HL-60/S4 treated with retinoic acid at 250 ng/mL for 4 days and 3 days (cell line): ENCODE measurements at regions not wholly inside any gene's neighbourhood (a gene's known extent, or its start where the extent isn't known, plus 50 kb on each side); places are given as distances from the start of the nearest gene placed in this dataset.

Experiments
- in situ Hi-C: fragments of 300-500 bp; cut with MboI; formaldehyde crosslinking; loops from 2 replicates; pipeline ENCODE4 v1.7.0; 2022; ENCODE audit warnings: low sequenced_read_pairs

DNA sequence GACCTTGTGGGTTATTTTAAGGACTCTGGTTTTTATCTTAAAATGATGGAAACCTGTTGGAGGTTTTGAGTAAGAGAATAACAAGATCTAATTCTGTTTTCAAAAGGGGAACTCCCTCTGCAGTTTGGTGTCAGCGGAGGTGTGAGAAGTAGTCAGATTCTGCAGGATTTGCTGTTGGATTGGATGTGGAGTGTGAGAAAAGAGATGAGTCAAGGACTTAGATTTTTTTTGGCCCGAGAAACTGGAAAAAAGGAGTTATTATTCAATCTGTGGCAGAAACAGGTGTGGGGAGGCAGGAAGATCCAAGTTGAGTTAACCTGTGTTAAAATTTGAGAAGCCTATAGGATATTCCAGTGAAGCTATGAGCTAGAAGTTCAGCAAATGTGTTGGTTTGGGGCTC is 337.2 kb upstream of the FANCL start:
- in situ Hi-C loops, result no loop called here

GRCh38 chr2:58574873-58575272 is 333.7 kb upstream of the FANCL start:
- in situ Hi-C loops, result no loop called here

DNA sequence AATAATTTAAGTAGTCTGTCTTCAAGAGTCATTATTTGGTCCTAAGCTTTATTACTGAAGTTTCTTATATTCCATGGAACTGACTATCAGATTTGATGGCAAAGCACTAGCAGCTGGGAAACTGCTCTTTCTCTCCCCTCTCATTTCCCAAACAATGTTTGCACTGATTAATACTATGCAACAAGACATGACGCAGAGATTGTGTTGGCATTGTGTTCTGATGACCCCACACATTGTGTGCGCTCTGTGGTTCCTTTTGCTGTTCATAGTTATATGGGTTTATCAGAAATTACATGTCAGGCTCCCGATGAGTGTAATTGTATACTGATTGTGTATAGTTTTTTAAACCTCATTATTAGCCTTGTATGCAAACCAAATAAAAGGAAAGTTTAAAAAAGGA is 331.6 kb upstream of the FANCL start:
- in situ Hi-C loops, result no loop called here

DNA sequence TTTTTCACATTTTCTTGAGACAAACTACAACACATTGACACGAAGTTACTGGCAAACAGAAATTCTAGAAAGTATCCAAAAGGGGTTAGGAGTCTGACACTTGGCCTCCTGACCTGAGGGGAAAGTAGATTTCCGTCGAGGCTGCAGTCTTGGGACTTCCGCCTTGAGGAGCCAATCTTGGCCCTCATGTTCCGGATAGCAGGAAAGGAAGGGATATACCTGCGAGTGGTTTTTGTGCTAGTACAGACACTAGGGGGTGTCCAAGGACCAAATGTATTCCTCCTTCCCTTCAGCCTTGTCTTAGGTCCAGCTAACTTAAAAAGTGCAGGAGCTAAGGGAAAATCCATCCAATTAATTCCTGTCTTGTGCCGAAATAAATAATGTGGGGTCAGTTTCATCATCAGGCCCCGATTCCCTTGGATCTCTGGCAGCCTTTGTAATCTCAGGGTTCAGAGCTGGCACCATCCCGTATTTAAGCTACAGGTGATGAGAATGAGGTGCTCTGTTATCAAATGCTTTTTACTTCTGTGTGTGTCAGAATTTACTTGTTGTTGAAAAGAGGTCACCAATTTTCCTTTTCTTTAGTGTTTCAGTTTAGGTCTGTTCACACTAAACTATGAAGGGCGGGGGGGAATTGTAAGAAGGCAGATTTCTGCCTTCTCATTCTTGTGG is 330.2 kb upstream of the FANCL start:
- in situ Hi-C loops, result no loop called here

DNA sequence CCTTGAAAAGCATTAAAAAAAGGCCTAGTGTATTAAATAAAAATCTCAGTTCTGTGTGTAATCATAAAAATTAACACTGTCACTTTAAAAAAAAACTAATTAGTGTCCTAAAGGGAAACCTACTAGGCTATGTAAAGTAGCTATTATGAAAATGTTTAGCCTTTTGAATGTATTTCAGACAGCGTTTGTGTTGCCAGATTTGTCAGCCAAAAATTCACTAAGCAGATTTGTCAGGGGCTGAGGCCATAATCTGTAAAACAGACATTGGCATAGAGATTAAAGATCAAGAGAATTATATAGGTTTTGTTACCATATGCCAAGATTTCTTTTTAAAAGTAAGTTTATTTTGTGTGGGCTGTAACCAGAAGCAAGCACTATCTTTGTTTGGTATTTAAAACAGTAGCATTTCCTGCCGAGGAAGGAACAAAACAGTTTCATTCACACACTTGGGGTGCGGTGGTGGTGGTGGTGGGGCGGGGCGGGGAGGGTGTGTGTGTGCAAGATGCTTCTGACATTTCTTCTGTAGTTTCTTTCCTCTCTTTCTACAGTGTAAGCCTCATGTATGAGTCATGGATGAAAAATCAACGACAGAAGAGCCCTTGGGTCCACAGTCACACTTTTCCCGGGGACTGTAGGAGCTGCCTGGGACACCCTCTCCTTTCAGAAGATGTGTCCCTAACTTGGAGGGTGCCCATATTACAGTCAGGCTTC is 328.5 kb upstream of the FANCL start:
- in situ Hi-C loops, result no loop called here

DNA sequence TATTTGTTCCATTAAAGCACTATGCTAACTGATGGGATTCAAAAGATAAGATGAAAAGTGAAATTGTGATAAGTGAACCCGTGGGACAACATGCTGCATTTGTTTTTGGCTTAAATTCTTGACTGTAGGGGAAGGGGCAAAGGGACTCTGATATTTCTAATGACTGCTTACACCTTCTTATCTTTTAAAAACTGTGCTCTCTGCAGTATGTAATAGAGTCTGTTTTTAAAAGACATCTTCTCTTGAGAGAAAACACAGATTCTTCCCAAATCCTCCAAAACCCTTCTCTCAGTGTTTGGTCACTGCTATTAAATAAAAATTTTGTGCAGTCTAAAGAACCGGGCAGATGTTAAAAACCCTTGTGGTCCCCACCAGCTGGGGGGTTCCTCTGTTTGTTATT is 327.8 kb upstream of the FANCL start:
- in situ Hi-C loops, result no loop called here

- in situ Hi-C loops, result no loop called here
Measured at GRCh38 chr2:58562276-58562675, 321.2 kb upstream of the FANCL start.

- in situ Hi-C loops, result no loop called here
Measured at GRCh38 chr2:58560531-58560930, 319.4 kb upstream of the FANCL start.

GRCh38 chr2:58558881-58559280 is 317.8 kb upstream of the FANCL start:
- in situ Hi-C loops, result no loop called here

DNA sequence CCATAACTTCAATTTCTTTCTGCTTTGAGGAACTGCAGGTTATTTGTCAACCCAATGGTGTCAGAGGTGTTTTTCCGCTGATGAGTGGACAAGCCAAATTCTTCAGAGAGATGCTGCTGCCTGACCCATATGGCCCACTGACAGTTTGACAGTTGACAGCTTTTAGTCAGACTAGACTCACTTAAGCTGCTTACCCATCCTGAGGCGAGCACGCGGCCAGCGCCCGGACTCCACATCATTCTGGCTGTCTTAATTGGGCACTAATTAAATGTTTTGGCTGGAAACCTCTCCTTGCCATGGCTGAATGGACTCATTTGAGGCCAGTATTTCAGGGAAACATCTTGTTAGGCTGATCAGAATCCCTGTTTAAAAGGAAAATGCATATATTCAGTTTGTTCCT is 316.1 kb upstream of the FANCL start:
- in situ Hi-C loops, result no loop called here

- in situ Hi-C loops, result no loop called here
Measured at GRCh38 chr2:58553937-58554336, 312.8 kb upstream of the FANCL start.

- in situ Hi-C loops, result no loop called here
Measured at GRCh38 chr2:58553522-58553921, 312.4 kb upstream of the FANCL start.

DNA sequence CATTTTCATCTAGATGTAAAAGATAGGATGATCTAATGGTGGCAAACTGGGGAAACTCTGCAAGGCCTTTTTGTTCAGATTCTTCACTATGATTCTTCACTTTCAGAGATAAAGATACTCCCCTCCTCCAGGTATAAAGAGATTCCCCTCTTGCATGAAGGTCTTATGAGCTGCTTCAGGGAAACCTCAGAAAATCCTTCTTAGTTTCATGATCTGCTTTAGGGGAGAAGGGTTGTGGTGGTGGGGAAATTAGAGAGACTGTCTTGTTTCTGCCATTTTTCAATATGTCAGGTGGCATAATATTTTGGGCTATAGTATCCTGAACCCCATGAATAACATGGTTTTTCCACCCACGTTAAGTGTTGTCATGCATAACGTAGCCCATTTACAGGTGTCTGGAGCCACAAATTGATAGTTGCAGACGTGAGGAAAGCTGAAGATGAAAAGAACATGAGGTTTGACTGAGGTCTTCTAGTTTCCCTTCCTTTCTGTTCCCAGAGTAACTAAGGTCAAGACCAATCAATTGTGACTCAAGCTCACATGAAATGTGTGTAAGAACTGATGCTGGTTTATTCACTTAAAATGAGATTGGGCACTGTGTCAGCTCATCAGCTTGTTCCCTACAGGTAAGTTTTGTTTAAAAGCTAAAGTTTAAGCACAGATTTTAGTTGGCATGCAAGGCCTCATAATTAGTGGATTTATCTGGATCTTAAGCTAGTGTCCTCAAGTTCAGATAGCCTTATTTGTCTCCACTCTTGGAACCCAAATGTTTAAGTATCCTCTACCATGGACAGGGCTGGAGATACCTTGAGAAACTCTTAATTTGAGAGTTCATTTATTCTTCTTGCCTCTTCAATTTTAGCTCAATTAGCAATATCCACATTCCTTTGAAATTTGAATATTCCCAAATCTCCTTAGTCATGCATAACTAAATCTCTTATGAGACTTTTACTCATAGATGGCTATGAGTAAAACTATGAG is 304.5 kb upstream of the FANCL start:
- in situ Hi-C loops, result no loop called here

DNA sequence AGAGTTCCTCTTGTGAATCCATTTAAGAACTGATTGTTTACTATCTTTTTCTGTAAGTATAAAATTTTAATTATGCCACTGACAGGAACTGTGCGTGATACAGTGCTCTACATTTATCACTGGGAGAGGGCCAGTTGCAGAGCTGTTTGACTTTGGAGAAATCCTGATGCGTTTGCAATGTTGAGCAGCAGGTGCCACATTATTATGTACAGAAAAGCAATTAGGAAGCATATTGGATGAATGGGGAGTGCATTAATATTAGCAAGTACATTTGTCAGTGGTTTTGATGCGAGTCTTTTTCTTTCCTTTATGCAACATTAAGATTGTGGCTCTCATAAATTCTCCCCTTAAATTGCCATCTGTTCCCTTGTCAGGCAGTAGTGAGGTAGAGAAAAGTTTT is 302.3 kb upstream of the FANCL start:
- in situ Hi-C loops, result no loop called here

- in situ Hi-C loops, result no loop called here
Measured at GRCh38 chr2:58541511-58541910, 300.4 kb upstream of the FANCL start.

DNA sequence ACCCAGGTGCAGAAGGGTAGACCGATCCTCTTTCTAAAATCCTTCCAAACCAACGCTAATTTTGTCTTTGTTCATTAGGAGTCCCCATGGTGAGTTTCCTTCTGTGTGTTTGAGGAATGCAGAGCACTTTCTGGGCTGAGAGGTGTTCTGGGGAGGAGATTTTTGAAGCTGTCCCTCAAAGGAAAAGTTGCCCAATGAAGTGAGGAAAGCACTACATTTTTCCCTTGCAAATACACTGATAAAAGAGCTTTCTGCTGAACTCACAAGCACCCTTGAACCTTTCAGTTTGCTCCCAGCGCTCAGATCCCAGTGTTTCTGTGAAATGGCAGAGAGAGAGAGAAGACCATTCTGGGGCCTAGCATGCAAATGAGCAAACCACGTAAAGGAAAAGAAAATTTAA is 299.6 kb upstream of the FANCL start:
- in situ Hi-C loops, result no loop called here

DNA sequence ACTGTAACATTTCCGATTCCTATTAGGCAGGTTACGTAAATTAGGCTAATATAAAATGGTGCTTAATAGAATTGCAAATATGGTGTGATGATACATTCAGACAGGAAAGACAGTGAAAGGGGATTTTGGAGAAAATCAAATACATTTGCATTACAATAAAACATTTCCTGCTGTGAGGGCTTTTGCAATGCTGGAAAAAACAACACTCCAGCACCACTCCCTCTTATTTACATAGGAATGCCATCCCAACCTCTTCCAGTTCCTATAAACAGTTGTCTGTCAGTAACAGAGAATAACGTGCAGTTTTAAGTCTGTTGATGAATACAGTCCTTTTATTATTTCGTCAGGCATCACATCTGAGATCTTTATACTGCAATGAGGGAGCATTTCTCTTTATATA is 298.8 kb upstream of the FANCL start:
- in situ Hi-C loops, result no loop called here

GRCh38 chr2:58535990-58536389 is 294.9 kb upstream of the FANCL start:
- in situ Hi-C loops, result no loop called here

- in situ Hi-C loops, result no loop called here
Measured at GRCh38 chr2:58535182-58535581, 294.1 kb upstream of the FANCL start.

GRCh38 chr2:58533376-58533775 is 292.3 kb upstream of the FANCL start:
- in situ Hi-C loops, result no loop called here

- in situ Hi-C loops, result no loop called here
Measured at GRCh38 chr2:58532641-58533040, 291.5 kb upstream of the FANCL start.

DNA sequence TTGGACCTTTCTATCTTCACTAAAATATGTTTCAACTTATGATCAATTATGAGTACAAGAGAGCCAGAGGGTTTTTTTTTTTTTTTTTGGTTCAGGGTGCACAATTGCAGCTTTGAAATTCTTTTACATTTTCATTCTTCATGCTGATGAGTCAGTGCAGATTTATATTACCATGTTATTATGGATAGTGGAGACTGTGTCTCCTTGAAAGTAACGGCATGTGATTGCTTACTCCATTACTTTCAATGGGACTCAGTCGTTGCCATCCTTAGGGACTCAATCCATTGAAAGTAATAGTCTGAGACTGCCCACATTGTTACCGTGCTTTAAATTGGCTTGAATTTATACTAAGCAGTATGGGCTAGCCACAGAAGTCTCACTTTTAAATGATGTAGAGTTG is 286.5 kb upstream of the FANCL start:
- in situ Hi-C loops, result no loop called here
